Stimulated activated CD8-positive, alpha-beta memory T cell treated with anti-CD3 and anti-CD28 coated beads, Interleukin-2, amount 100 ng/mL, for 48 hours (primary cell): ENCODE measurements at regions not wholly inside any gene's neighbourhood (a gene's known extent, or its start where the extent isn't known, plus 50 kb on each side); places are given as distances from the start of the nearest gene placed in this dataset.

ENCODE experiments used
- DNase-seq, 2 donors: peaks; one replicate each; pipeline ENCODE4 v3.0.0-alpha.2; 2020; ENCODE audit warnings: low read depth in 2 of 2

- no peak for DNase-seq
Observed at GRCh38 chr3:187900993-187901755, 155.9 kb upstream of the BCL6 start.

- no peak for DNase-seq
Observed at GRCh38 chr3:187902041-187902471, 156.8 kb upstream of the BCL6 start.

- no peak for DNase-seq
Observed at GRCh38 chr3:187902936-187903335, 157.7 kb upstream of the BCL6 start.

- no peak for DNase-seq
Observed at GRCh38 chr3:187903697-187904096, 158.4 kb upstream of the BCL6 start.

GRCh38 chr3:187906416-187906815, 161.1 kb upstream of the BCL6 start:
- no peak for DNase-seq

- DNase-seq: no peak
Observed at GRCh38 chr3:187906920-187907319, 161.7 kb upstream of the BCL6 start.

- DNase-seq: no peak
Observed at GRCh38 chr3:187909866-187910265, 164.6 kb upstream of the BCL6 start.

- DNase-seq: no peak
Observed at GRCh38 chr3:187912007-187912406, 166.7 kb upstream of the BCL6 start.

GRCh38 chr3:187913617-187914033, 168.4 kb upstream of the BCL6 start:
- DNase-seq: no peak

- DNase-seq: no peak
Observed at GRCh38 chr3:187914231-187914630, 169.0 kb upstream of the BCL6 start.

- no peak for DNase-seq
Observed at GRCh38 chr3:187916072-187916471, 170.8 kb upstream of the BCL6 start.

- DNase-seq: no peak
Observed at GRCh38 chr3:187918081-187918644, 172.9 kb upstream of the BCL6 start.

GRCh38 chr3:187919048-187919447, 173.8 kb upstream of the BCL6 start:
- DNase-seq: peak in 1 of 2 donors; percentile 31

- no peak for DNase-seq
Observed at GRCh38 chr3:187919544-187919943, 174.3 kb upstream of the BCL6 start.

- no peak for DNase-seq
Observed at GRCh38 chr3:187920030-187920429, 174.8 kb upstream of the BCL6 start.

GRCh38 chr3:187920913-187921312, 175.6 kb upstream of the BCL6 start:
- no peak for DNase-seq

GRCh38 chr3:187921391-187922074, 176.3 kb upstream of the BCL6 start:
- no peak for DNase-seq

GRCh38 chr3:187922704-187923416, 177.6 kb upstream of the BCL6 start:
- DNase-seq: peak in 1 of 2 donors; percentile 13

GRCh38 chr3:187924651-187925050, 179.4 kb upstream of the BCL6 start:
- DNase-seq: no peak

- no peak for DNase-seq
Observed at GRCh38 chr3:187925326-187925725, 180.1 kb upstream of the BCL6 start.

GRCh38 chr3:187926620-187927019, 181.4 kb upstream of the BCL6 start:
- DNase-seq: no peak

GRCh38 chr3:187927565-187927964, 182.3 kb upstream of the BCL6 start:
- DNase-seq: no peak
